ENCODE measurements at regions not wholly inside any gene's neighbourhood (a gene's known extent, or its start where the extent isn't known, plus 50 kb on each side); places are given as distances from the start of the nearest gene placed in this dataset.

DNA sequence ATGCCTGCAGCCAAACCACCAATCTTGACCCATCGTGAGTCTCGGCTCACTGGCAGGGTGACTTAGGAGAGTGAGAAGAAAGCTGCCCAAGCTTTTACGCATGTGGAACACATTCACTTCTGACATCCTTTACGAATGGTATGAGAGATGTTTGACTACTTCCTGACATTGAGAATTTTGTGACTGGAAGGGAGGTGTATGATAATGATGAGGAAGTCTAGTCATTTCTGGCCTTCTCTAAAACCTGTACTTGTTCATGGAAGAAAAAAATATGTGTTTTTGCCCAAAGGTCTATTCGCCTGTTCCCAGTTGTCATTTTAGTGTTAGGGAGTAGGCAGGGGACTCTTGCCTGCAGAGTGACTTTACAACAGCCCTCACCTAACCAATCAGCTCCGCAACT, 227.2 kb upstream of the ATP2B1 start (continued):
- TF ChIP-seq SPI1 (IDR thresholded peaks at IDR 0.05; ENCODE audit: borderline replicate concordance, insufficient read depth, low read depth, low read length) (peak; percentile 53; the same call in 1 of the 2 replicates), EED (IDR thresholded peaks at IDR 0.05; ENCODE audit: low read depth) (peak; percentile 50; the same call in 1 of the 2 replicates), KLF5 (IDR thresholded peaks at IDR 0.05; ENCODE audit: partially characterized antibody) (no peak), YBX1 (IDR thresholded peaks at IDR 0.05) (no peak), NFYA (IDR thresholded peaks at IDR 0.05; ENCODE audit: borderline replicate concordance, low read depth, low read length) (no peak), SMAD5 (IDR thresholded peaks at IDR 0.05; ENCODE audit: low read depth) (no peak), GABPA (IDR thresholded peaks at IDR 0.05; ENCODE audit: low read depth) (0 out of 2 replicates have a peak, but pooled peaks have one; percentile 33), SRF (IDR thresholded peaks at IDR 0.05; ENCODE audit: low read depth in 2 of 2, low read length in 2 of 2) (no peak), POLR2AphosphoS5 (IDR thresholded peaks at IDR 0.05; ENCODE audit: low read length) (no peak), FOXK2 (IDR thresholded peaks at IDR 0.05) (no peak), BCL11A (IDR thresholded peaks at IDR 0.05; ENCODE audit: low read depth, low read length) (no peak), ZNF622 (IDR thresholded peaks at IDR 0.05) (no peak), CREB1 (IDR thresholded peaks at IDR 0.05; ENCODE audit: low read depth) (peak; percentile 43), ATF7 (IDR thresholded peaks at IDR 0.05; ENCODE audit: low read depth) (no peak), IRF4 (IDR thresholded peaks at IDR 0.05; ENCODE audit: low read depth, low read length) (peak; percentile 59; the same call in 1 of the 2 replicates), HDAC6 (IDR thresholded peaks at IDR 0.05; ENCODE audit: unreplicated experiment) (no peak)
- TF ChIP-seq, protein P1, sequence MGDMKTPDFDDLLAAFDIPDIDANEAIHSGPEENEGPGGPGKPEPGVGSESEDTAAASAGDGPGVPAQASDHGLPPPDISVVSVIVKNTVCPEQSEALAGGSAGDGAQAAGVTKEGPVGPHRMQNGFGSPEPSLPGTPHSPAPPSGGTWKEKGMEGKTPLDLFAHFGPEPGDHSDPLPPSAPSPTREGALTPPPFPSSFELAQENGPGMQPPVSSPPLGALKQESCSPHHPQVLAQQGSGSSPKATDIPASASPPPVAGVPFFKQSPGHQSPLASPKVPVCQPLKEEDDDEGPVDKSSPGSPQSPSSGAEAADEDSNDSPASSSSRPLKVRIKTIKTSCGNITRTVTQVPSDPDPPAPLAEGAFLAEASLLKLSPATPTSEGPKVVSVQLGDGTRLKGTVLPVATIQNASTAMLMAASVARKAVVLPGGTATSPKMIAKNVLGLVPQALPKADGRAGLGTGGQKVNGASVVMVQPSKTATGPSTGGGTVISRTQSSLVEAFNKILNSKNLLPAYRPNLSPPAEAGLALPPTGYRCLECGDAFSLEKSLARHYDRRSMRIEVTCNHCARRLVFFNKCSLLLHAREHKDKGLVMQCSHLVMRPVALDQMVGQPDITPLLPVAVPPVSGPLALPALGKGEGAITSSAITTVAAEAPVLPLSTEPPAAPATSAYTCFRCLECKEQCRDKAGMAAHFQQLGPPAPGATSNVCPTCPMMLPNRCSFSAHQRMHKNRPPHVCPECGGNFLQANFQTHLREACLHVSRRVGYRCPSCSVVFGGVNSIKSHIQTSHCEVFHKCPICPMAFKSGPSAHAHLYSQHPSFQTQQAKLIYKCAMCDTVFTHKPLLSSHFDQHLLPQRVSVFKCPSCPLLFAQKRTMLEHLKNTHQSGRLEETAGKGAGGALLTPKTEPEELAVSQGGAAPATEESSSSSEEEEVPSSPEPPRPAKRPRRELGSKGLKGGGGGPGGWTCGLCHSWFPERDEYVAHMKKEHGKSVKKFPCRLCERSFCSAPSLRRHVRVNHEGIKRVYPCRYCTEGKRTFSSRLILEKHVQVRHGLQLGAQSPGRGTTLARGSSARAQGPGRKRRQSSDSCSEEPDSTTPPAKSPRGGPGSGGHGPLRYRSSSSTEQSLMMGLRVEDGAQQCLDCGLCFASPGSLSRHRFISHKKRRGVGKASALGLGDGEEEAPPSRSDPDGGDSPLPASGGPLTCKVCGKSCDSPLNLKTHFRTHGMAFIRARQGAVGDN (IDR thresholded peaks at IDR 0.05): no peak
- TF ChIP-seq, protein P2, sequence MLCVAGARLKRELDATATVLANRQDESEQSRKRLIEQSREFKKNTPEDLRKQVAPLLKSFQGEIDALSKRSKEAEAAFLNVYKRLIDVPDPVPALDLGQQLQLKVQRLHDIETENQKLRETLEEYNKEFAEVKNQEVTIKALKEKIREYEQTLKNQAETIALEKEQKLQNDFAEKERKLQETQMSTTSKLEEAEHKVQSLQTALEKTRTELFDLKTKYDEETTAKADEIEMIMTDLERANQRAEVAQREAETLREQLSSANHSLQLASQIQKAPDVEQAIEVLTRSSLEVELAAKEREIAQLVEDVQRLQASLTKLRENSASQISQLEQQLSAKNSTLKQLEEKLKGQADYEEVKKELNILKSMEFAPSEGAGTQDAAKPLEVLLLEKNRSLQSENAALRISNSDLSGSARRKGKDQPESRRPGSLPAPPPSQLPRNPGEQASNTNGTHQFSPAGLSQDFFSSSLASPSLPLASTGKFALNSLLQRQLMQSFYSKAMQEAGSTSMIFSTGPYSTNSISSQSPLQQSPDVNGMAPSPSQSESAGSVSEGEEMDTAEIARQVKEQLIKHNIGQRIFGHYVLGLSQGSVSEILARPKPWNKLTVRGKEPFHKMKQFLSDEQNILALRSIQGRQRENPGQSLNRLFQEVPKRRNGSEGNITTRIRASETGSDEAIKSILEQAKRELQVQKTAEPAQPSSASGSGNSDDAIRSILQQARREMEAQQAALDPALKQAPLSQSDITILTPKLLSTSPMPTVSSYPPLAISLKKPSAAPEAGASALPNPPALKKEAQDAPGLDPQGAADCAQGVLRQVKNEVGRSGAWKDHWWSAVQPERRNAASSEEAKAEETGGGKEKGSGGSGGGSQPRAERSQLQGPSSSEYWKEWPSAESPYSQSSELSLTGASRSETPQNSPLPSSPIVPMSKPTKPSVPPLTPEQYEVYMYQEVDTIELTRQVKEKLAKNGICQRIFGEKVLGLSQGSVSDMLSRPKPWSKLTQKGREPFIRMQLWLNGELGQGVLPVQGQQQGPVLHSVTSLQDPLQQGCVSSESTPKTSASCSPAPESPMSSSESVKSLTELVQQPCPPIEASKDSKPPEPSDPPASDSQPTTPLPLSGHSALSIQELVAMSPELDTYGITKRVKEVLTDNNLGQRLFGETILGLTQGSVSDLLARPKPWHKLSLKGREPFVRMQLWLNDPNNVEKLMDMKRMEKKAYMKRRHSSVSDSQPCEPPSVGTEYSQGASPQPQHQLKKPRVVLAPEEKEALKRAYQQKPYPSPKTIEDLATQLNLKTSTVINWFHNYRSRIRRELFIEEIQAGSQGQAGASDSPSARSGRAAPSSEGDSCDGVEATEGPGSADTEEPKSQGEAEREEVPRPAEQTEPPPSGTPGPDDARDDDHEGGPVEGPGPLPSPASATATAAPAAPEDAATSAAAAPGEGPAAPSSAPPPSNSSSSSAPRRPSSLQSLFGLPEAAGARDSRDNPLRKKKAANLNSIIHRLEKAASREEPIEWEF (IDR thresholded peaks at IDR 0.05; ENCODE audit: insufficient replicate concordance, low read depth, low read length): no peak
- TF ChIP-seq, protein P3, sequence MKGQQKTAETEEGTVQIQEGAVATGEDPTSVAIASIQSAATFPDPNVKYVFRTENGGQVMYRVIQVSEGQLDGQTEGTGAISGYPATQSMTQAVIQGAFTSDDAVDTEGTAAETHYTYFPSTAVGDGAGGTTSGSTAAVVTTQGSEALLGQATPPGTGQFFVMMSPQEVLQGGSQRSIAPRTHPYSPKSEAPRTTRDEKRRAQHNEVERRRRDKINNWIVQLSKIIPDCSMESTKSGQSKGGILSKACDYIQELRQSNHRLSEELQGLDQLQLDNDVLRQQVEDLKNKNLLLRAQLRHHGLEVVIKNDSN (IDR thresholded peaks at IDR 0.05; ENCODE audit: borderline replicate concordance, extremely low read length, insufficient read depth, low read depth, low read length): no peak
- TF ChIP-seq, protein P4, sequence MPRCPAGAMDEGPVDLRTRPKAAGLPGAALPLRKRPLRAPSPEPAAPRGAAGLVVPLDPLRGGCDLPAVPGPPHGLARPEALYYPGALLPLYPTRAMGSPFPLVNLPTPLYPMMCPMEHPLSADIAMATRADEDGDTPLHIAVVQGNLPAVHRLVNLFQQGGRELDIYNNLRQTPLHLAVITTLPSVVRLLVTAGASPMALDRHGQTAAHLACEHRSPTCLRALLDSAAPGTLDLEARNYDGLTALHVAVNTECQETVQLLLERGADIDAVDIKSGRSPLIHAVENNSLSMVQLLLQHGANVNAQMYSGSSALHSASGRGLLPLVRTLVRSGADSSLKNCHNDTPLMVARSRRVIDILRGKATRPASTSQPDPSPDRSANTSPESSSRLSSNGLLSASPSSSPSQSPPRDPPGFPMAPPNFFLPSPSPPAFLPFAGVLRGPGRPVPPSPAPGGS (IDR thresholded peaks at IDR 0.05; ENCODE audit: borderline replicate concordance, insufficient read depth, low read depth, low read length, poor library complexity, severe bottlenecking): no peak

Data from GM12878 (cell line).